PC-9 (cell line): ENCODE measurements at regions not wholly inside any gene's neighbourhood (a gene's known extent, or its start where the extent isn't known, plus 50 kb on each side); places are given as distances from the start of the nearest gene placed in this dataset.

ENCODE experiments used
- BruUV-seq: library from RNA; stranded (reverse); fragments of 400-500 nt; replicated peaks from 2 replicates; lab custom pipeline; 2021; lab: Mats Ljungman, UMichigan
- CTCF ChIA-PET: fragments of 300-600 bp; sonication (Branson Sonifier 250); formaldehyde crosslinking; loops from one replicate; lab custom pipeline; 2022; ENCODE audit warnings: antibody characterized with exemption; lab: Charles Lee
- POLR2A ChIA-PET: fragments of 300-600 bp; sonication (Branson Sonifier 250); formaldehyde crosslinking; loops from one replicate; lab custom pipeline; 2022; ENCODE audit warnings: antibody characterized with exemption; ENCODE audit not compliant: unreplicated experiment; lab: Charles Lee
- DNase-seq, 2 experiments: peaks; one replicate each; pipeline versions ENCODE4 v3.0.0 to v3.0.0-alpha.2; 2015 to 2022; ENCODE audit warnings: mixed read lengths in 1 of 2
- H2AFZ ChIP-seq: fragments of 200-600 bp; sonication (generic); 2 replicates; pipeline ENCODE4 v1.8.1; 2017; ENCODE audit warnings: antibody characterized with exemption
- H3F3A ChIP-seq: fragments of 200-600 bp; sonication (generic); 2 replicates; pipeline ENCODE4 v1.8.1; 2017; ENCODE audit warnings: antibody characterized with exemption, mild to moderate bottlenecking, low read depth; ENCODE audit not compliant: insufficient read depth
- H3K27ac ChIP-seq: fragments of 200-600 bp; sonication (generic); 2 replicates; pipeline ENCODE4 v1.6.1; 2016; ENCODE audit warnings: mixed run types
- H3K27me3 ChIP-seq: fragments of 200-600 bp; sonication (generic); 2 replicates; pipeline ENCODE4 v1.6.1; 2016; ENCODE audit warnings: low read depth, mixed run types; ENCODE audit not compliant: insufficient read depth
- H3K36me3 ChIP-seq: fragments of 200-600 bp; sonication (generic); 2 replicates; pipeline ENCODE4 v1.6.1; 2016; ENCODE audit warnings: low read depth, mixed run types
- H3K4me1 ChIP-seq: fragments of 200-600 bp; sonication (generic); replicated peaks from 2 replicates; pipeline ENCODE4 v1.6.1; 2016; ENCODE audit warnings: mixed run types; ENCODE audit not compliant: insufficient read depth
- H3K4me2 ChIP-seq: fragments of 200-600 bp; sonication (generic); 2 replicates; pipeline ENCODE4 v1.6.1; 2017; ENCODE audit warnings: mixed run types
- H3K4me3 ChIP-seq: fragments of 200-600 bp; sonication (generic); 2 replicates; pipeline ENCODE4 v1.6.1; 2016; ENCODE audit warnings: mixed run types
- H3K79me2 ChIP-seq: fragments of 200-600 bp; sonication (generic); 2 replicates; pipeline ENCODE4 v1.6.1; 2017; ENCODE audit warnings: low read depth, mixed run types
- H3K9me2 ChIP-seq: fragments of 200-600 bp; sonication (generic); 2 replicates; pipeline ENCODE4 v1.8.1; 2017; ENCODE audit warnings: mild to moderate bottlenecking; ENCODE audit not compliant: insufficient read depth
- H3K9me3 ChIP-seq: fragments of 200-600 bp; sonication (generic); 2 replicates; pipeline ENCODE4 v1.8.1; 2016; ENCODE audit warnings: low read depth; ENCODE audit not compliant: insufficient read depth
- H4K20me1 ChIP-seq: fragments of 200-600 bp; sonication (generic); 2 replicates; pipeline ENCODE4 v1.8.1; 2017; ENCODE audit not compliant: insufficient read depth
- CTCF ChIP-seq: fragments of 200-600 bp; sonication (generic); conservative IDR thresholded peaks from 2 replicates; pipeline ENCODE4 v1.6.1; 2017; ENCODE audit warnings: mixed run types, antibody characterized with exemption, mild to moderate bottlenecking, moderate library complexity
- EZH2 ChIP-seq: fragments of 200-600 bp; sonication (generic); IDR thresholded peaks from 2 replicates; pipeline ENCODE4 v1.8.0; 2017; ENCODE audit warnings: antibody characterized with exemption, low read depth
- intact Hi-C: fragments of 100-400 bp; cut with micrococcal nuclease; formaldehyde crosslinking; loops from one replicate; pipeline ENCODE4 v1.10.0; 2022; ENCODE audit not compliant: unreplicated experiment

GRCh38 chr7:70925411-70926115 lies 206.4 kb upstream of the GALNT17 start:
- Histone ChIP-seq H3F3A (no peaks in the 10 kb centered on the region), H3K9me2 (no peaks in the 10 kb centered on the region), H3K9me3 (no peaks in the 10 kb centered on the region), H3K4me3 (no peak overlapping the region), H3K4me2 (no peak overlapping the region), H2AFZ (no peak overlapping the region), H3K79me2 (no peaks in the 10 kb centered on the region), H3K36me3 (no peaks in the 10 kb centered on the region), H3K27ac (no peak overlapping the region), H3K4me1 (no peaks in the 10 kb centered on the region), H3K27me3 (no peaks in the 10 kb centered on the region), H4K20me1 (no peaks in the 10 kb centered on the region)
- TF ChIP-seq EZH2 = no peak
- TF ChIP-seq CTCF = no peak
- BruUV-seq = no TSS peak
- DNase-seq = no peak
- intact Hi-C loops = no loop called here
- CTCF ChIA-PET = no interaction called here
- POLR2A ChIA-PET = no interaction called here

GRCh38 chr7:70926666-70927065 lies 205.3 kb upstream of the GALNT17 start:
- Histone ChIP-seq H3K27ac (no peak overlapping the region), H3K36me3 (no peaks in the 10 kb centered on the region), H3K4me1 (no peaks in the 10 kb centered on the region), H4K20me1 (no peaks in the 10 kb centered on the region), H3K9me2 (no peaks in the 10 kb centered on the region), H2AFZ (no peak overlapping the region), H3K9me3 (no peaks in the 10 kb centered on the region), H3K4me3 (no peak overlapping the region), H3K79me2 (no peaks in the 10 kb centered on the region), H3K4me2 (no peak overlapping the region), H3K27me3 (no peaks in the 10 kb centered on the region), H3F3A (no peaks in the 10 kb centered on the region)
- intact Hi-C loops = no loop called here
- ChIA-PET CTCF (no interaction called here), POLR2A (no interaction called here)
- BruUV-seq = no TSS peak
- no peak for DNase-seq
- TF ChIP-seq CTCF = no peak
- no peak for TF ChIP-seq EZH2

- POLR2A ChIA-PET = no interaction called here
- H3K4me1 ChIP-seq = no peaks in the 10 kb centered on the region
- H3K27ac ChIP-seq = no peak overlapping the region
- H3K36me3 ChIP-seq = no peaks in the 10 kb centered on the region
- H3F3A ChIP-seq = no peaks in the 10 kb centered on the region
- H3K79me2 ChIP-seq = no peaks in the 10 kb centered on the region
- H3K4me3 ChIP-seq = no peak overlapping the region
- CTCF ChIA-PET = no interaction called here
- 0 out of 2 replicates have a peak, but pooled peaks cover 4% of the 10 kb centered on the region for H3K27me3 ChIP-seq
- intact Hi-C loops = no loop called here
- H3K4me2 ChIP-seq = no peak overlapping the region
- H4K20me1 ChIP-seq = no peaks in the 10 kb centered on the region
- H3K9me2 ChIP-seq = no peaks in the 10 kb centered on the region
- no peak for TF ChIP-seq CTCF
- no peak for TF ChIP-seq EZH2
- H3K9me3 ChIP-seq = no peaks in the 10 kb centered on the region
- BruUV-seq = no TSS peak
- no peak overlapping the region for H2AFZ ChIP-seq
- no peak for DNase-seq
Measured at GRCh38 chr7:70935311-70935710, 196.6 kb upstream of the GALNT17 start.
